GM19238 (cell line): ENCODE measurements at regions not wholly inside any gene's neighbourhood (a gene's known extent, or its start where the extent isn't known, plus 50 kb on each side); places are given as distances from the start of the nearest gene placed in this dataset.

Source experiments
- DNase-seq: peaks from one replicate; pipeline ENCODE4 v3.0.0; 2011; ENCODE audit warnings: low spot score; ENCODE audit not compliant: insufficient read length

DNA sequence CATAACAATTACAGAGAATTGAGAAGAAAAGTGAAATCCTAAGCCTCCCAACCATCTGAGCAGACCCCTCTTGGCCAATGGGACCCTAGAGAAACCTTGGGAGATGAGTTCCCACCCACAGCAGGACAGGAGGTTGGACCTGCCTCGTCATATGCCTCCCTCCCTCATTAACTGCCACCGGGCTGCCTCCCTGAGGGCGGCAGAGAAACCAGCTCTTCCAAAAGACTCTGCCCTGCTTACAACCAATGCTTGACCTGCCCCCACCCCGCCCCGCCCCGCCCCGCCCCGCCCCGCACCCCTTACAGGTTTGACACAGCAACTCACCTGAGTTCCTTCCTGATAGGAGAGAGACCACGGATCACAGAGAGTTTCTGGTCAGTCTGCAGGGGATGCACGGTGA, 86.1 kb downstream of the ADRA2C start:
- no peak for DNase-seq

GRCh38 chr4:3852711-3853110, 86.5 kb downstream of the ADRA2C start:
- no peak for DNase-seq

GRCh38 chr4:3853388-3854035, 87.3 kb downstream of the ADRA2C start:
- DNase-seq: no peak

DNA sequence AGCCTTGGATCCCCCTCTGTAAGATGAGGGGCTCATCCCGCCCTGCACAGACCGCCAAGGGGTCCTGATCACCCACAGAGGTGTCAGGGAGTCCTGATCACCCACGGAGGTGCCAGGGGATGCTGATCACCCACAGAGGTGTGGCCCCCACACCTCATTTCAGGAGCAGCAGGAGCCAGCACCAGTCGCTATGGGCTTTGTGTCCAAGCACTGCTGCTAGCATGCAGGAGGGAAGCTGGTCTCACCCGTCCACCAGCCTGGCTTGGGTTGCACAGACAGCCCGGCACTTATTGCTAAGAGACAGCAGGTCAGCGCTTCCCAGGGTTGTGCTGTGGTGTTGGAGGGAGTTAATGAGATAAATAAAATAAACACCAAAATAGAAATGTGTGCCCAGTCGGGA, 88.5 kb downstream of the ADRA2C start:
- DNase-seq: no peak

GRCh38 chr4:3855646-3856045, 89.5 kb downstream of the ADRA2C start:
- DNase-seq: no peak

- no peak for DNase-seq
Measured at GRCh38 chr4:3856604-3857204, 90.5 kb downstream of the ADRA2C start.

DNA sequence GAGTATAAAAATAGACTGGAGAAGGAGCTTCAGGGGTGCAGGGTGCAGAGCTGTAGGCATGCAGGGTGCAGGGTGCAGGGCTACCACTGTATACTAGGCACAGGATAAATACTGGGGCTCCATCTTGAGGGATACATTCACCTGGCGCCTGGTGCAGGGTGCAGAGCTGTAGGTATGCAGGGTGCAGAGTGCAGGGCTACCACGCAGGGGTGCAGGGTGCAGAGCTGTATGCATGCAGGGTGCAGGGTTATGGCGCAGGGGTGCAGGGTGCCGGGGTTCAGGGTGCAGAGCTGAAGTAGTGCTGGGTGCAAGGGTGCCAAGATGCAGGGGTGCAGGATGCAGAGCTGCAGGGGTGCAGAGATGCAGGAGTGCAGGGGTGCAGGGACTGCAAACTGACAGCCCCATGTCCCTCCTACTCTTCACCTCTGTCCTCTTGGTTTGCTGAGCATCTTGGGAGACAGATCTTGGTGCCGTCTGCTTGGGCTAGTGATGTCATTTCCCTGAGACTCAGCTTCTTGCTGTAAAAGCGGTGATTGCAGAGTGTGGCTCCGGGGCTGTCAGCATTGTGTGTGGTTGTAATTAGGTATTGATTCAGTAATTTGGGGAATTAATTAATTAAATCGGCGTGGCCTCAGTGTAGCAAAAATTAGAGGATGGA, 91.2 kb downstream of the ADRA2C start:
- no peak for DNase-seq

DNA sequence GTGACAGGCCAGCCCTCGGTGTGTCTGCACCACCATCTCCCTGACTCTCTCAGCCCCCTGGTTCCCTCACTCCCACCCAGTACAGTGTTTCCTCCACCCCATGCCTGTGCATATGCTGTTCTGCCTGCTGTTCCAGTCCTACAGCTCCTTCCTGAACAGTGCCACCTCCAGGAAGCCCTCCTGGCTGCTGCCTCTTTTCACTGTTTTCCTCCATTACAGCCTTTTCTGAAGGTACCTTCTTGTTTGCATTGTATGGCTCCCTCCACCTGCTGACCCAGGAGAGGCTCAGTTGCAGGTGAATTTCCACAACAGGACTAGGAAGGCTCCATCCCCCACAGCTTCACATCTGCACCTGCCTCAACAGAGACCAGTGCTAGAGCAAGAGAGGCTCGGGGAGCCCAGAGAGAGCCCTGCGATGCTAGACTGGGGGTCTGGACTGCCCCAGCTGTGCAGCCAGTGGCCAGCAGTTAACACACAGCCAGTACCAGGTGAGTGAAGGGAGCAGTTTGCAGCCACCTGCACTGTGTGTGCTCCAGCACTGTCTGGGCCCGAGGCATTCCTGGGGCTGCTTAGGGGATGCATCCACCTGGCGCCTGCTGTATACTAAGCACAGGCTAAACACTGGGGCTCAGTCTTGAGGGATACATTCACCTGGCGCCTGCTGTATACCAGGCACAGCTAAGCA, 92.0 kb downstream of the ADRA2C start:
- no peak for DNase-seq

DNA sequence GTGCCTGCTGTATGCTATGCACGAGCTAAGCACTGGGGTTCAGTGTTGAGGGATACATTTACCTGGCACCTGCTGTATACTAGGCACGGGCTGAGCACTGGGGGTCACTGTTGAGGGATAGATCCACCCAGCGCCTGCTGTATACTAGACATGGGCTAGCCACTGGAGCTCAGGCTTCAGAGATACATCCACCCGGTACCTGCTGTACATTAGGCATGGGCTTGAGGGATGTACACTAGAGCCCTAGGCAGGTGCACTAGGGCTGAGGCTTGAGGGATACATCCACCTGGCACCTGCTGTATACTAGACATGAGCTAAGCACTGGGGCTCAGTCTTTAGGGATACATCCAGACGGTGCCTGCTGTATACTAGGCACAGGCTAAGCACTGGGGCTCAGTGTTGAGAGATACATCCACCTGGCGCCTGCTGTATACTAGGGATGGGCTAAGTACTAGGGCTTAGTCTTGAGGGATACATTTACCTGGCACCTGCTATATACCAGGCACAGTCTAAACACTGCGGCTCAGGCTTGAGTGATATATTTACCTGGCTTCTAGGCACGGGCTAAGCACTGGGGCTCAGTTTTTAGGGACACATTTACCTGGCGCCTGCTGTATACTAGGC, 92.7 kb downstream of the ADRA2C start:
- DNase-seq: no peak

GRCh38 chr4:3859571-3859970, 93.4 kb downstream of the ADRA2C start:
- no peak for DNase-seq

DNA sequence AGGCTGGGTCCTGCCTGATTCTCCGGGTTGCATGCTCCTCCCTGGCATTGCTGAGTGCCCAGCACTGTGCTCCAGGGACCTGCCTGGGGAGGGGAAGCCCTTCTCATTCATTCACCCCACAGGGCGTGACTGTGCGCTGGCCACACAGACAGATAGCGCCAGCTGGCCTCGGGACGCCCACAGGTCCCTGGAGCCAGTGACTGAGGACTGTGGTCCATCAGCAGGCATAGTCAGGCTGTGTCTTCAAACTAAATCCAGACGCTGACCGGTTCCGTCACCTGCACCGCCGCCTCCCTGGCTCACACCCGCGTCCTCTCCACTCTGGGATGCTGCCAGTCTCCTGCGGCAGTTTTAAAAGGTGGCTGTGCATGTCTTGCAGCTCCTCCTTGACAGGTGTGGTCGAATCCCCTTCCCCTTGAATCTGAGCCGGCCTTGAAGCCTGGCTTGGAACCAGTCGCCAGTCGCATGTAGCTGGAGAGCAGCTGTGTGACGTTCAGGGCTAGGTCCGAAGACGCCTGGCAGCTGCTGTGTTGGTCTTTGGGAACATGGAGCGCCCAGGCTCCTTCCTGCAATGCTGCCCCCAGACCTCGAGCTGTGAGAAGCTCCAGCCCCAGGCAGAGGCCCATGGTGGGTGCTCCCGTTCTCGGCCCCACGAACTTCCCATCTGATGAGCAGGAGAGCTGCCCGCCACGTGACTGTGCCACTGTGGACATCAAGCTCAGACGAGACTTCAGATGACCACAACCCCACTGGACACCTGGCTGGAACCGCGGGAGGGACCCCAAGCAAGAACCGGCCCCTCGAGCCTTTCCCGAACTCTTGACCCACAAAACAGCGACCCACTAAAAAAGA, 94.1 kb downstream of the ADRA2C start:
- DNase-seq: no peak

- no peak for DNase-seq
Measured at GRCh38 chr4:3860913-3861636, 94.9 kb downstream of the ADRA2C start.

GRCh38 chr4:3861720-3862639, 95.8 kb downstream of the ADRA2C start:
- no peak for DNase-seq

- no peak for DNase-seq
Measured at GRCh38 chr4:3862640-3863420, 96.6 kb downstream of the ADRA2C start.

DNA sequence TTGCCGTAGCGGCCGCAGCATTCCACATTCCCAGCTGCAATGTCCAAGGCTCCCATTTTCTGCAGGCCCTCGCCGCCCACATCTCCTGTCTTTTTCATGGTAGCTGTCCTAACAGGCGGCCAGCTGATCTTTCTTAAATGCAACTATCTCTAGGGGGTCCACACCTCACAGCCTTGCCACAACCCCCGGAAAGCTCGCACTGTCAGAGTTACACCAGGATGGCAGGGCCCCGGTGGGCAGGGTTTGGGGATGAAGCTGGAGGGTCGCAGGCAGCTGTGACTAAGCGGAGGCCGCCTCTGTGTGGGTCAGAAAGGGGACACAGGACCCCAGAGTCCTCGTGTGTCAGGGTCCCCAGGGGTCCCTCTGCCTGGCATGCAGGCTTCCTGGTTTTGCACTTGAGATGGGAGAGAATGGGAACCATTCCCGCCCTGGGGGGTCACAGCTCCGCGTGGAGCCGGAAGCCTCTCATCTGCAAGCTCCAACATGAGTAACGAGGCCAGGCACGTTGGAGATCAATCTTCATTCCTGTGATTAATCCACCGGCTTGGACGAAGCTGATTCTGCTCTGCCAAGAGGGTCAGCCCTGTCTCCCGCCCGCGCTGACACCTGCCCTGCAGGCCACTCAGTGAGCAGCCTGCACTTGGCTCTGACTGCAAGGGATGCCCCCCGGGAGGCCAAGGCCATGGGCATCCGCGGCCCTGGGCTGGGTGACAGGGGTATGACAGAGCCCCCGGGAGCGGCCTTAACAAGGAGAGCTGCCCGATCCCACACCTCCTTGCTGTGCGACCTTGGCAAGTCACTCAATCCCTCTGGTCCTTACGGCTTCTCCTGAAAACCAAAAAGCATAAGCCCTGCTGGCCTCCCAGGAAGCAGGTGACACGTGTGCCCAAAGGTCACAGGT, 97.9 kb downstream of the ADRA2C start:
- DNase-seq: no peak

GRCh38 chr4:3864742-3865721, 98.8 kb downstream of the ADRA2C start:
- DNase-seq: no peak
